Kidney tubule cell (primary cell): ENCODE measurements at regions not wholly inside any gene's neighbourhood (a gene's known extent, or its start where the extent isn't known, plus 50 kb on each side); places are given as distances from the start of the nearest gene placed in this dataset.

Source experiments
- DNase-seq: peaks from one replicate; pipeline ENCODE4 v3.0.0-alpha.2; 2018; ENCODE audit warnings: low spot score

DNA sequence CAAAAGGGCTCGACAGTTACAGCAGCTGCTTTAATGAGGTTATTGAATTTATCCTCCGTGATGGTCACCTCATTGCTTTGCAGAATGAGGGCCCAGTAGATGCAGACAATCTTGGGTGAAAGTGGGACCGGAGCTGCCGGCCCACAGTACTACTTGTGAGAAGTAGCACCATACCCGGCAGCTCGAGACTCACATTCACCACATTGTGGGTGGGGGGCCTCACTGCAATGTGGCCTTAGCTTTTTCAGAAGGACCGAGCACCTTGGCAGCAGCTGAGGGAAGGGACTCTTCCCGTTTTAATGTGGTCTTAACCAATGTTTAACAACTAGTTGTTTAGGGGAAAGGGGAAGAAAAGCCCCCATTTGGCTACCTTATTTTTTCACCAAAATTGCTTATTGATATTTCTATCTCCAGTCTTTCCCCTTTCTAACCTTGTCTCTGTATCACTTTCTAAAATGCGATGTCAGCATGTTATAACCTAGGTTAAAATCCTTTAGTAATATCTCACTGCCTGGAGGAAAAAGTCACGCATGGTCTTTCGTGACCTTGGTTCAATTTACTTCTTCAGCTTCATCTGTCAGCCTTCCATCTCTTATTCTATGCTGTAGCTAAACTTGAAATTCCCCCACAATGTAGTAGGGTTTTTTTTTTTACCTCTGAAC is 87.4 kb upstream of the PHYHIPL start:
- DNase-seq: no peak

GRCh38 chr10:59090817-59091622 is 85.4 kb upstream of the PHYHIPL start:
- no peak for DNase-seq

DNA sequence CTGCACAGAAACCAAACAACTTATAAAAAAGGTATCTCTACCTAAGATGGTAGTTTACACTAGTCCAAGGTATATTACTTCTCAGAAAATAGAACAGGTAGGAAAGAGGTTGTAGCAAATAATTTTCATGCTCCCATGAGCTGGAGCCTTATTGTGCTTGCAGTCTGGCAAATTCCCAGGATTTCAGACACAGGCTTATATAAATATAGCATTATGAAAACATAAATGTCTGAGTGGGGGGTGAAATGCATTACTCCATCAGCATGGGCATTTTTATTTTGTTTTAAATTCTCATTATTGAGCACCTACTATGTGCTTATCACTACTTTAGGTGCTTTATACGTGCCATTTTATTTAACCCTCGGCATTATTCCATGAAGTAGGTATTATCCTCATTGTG is 83.0 kb upstream of the PHYHIPL start:
- no peak for DNase-seq

DNA sequence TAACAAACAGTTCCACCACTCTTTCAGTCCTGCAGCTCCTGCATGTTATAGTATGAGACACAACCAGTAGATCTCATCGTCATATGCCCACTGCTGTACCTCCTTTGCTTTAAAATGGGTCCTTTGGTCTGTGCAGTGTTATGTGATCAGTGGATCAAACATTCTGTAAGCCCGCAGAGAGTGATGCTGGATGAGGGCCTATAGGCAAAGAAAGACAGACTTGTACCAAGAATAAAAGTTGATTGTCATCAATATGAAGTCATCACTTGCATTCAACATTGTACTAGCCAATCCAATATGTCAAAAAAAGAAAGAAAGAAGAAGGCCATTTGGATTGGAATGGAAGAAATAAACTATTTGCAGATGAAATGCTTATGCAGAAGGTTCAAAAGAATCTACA is 79.8 kb upstream of the PHYHIPL start:
- no peak for DNase-seq

- peak; percentile 18 for DNase-seq
Observed at GRCh38 chr10:59098387-59098786, 78.1 kb upstream of the PHYHIPL start.

DNA sequence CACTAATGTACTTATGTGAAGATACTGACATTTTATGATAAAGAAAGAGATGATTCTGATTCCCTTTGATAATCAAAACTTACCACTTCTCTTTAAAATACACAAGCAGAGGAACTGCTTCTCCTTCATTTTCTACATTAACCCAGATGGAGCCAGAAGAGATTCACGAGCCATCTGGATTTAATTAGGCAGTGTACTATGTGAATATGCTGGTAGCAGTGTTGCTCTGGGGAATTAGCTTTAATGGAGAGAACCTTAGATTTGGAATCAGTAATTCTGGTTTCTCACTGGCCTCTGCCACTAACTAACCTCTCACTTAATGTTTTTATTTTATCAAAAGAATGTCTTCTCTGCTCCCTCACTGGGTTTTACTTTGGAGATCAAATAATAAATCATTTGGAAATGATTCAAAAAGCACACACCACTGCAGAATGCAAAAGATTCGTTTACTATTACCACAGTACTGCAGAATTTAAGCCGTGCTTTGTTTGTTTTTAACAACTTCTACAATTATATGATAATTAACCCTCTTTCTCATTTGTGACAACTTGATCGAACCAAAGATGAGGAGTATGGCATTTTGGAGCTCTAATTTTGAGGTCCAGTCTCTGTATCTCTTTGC is 77.5 kb upstream of the PHYHIPL start:
- DNase-seq: no peak

GRCh38 chr10:59099481-59099880 is 77.0 kb upstream of the PHYHIPL start:
- no peak for DNase-seq

DNA sequence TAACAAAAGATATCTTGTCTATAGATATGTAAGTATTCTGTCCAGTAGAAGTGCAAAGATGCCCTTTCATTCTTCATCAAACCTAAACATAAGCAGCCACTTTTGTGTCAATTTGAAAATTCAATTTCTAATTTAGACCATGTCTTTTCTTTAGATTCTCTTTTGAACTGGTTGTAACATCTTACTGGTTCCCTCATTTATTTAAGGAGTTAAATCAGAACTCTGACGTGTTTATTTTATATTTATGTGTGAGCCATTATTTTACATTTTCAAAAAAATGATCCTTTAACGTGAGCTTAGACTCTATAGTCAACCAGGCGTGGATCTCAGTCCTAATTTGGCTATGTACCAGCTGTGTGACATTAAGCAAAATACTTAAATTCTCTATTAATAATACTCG is 74.0 kb upstream of the PHYHIPL start:
- DNase-seq: no peak

DNA sequence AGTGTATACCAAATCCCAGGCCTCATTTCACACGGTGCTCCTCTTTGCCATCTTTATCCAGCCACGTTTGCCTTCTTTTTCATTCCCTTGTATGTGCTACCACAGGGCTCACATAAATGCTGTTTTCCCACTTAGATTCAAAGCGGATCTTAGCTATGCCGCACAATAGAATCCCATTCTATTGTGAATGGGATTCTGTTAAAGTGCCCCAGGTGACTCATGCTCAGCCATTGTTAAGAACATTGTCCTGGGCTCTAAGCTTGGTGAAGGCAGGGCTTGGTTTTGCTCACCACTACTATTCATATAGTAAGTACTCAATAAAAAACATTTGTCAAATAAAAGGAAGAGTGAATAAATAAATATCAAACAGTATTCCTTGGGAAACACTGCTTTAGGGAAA is 72.3 kb upstream of the PHYHIPL start:
- DNase-seq: no peak

GRCh38 chr10:59106441-59106840 is 70.0 kb upstream of the PHYHIPL start:
- no peak for DNase-seq

DNA sequence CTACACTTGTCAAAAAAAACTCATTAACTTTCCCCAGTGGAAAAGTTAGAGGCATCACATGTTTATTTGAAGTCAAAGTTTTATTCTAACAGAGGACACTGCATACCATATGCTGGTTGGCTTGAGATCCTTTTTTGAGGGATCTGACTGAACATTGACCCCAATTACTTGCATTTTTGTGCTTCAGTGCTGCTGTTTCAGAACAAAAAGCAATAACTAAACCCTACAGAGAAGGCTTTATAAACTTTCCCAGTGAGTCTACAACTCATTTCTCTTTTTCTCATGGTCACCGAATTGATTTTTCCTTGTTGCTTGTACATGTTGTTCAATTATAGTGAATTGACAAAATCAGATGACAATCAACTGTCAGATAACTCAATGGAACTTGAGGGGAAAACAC is 69.3 kb upstream of the PHYHIPL start:
- DNase-seq: no peak

DNA sequence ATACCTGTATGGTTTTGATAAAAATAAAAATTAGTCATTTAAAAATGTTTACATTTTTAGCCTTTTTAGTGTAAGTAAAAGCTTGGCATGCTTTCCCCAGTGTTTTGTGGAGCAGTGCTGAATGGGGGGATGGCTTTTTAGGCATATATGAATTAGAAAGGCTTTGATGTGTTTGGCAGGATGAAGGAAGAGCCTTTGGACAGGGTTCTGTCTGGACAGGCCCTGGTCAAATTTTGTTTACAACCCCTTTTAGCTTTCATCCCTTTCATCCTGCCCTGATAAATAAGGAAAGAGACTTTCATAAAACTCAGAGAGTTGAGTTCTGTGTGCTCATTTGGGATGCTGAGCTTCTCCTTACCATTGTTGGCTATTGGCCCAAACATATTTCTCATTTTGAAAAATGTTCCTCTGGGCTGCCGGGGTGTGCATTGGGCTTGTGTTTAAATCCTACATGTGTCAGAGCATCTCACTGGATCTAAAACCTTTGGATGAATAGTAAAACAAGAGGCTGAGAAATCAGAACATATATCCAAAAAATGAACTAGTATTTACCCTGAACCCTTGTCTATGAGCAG is 68.1 kb upstream of the PHYHIPL start:
- DNase-seq: no peak

DNA sequence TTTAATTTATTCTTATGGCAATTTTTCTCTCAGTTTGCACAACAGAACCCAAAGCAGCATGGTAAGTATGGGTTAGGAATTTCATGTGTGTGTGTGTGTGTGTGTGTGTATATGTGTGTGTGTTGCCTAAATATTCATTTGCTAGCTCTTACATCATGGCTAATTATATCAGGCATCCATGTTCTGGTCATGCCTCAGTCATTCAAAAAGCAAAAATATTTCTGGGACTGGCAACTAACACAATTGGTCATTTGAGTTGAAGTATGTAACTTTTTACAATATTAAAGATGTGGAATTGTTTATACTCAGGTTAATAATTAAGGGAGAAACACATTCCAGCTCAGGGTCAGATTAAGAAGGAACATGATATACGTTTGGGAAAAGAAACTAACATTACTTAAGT is 67.6 kb upstream of the PHYHIPL start:
- peak; percentile 50 for DNase-seq

GRCh38 chr10:59109826-59110225 is 66.6 kb upstream of the PHYHIPL start:
- no peak for DNase-seq

GRCh38 chr10:59124187-59124586 is 52.3 kb upstream of the PHYHIPL start:
- DNase-seq: no peak

DNA sequence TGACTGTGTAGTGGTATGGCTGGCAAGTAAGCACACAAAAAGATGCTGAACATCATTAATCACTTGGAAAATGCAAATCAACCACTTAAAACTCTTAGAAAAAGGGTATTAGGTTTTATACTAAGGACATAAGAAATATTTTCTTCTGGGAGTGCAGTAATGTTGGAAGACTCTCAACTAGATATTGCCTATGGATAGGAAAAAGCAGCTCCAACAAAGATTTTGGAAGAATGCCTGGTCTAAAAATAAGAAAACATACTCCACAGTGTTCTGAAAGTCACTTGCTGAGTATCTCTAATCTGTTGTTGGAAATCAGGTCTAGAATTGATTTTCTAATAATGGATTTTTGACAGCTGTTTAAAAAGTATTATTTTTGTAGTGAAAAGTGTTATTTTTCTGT is 50.8 kb upstream of the PHYHIPL start:
- DNase-seq: no peak

- no peak for DNase-seq
Observed at GRCh38 chr10:59126261-59126660, 50.2 kb upstream of the PHYHIPL start.
